ENCODE measurements at regions not wholly inside any gene's neighbourhood (a gene's known extent, or its start where the extent isn't known, plus 50 kb on each side); places are given as distances from the start of the nearest gene placed in this dataset.

DNA sequence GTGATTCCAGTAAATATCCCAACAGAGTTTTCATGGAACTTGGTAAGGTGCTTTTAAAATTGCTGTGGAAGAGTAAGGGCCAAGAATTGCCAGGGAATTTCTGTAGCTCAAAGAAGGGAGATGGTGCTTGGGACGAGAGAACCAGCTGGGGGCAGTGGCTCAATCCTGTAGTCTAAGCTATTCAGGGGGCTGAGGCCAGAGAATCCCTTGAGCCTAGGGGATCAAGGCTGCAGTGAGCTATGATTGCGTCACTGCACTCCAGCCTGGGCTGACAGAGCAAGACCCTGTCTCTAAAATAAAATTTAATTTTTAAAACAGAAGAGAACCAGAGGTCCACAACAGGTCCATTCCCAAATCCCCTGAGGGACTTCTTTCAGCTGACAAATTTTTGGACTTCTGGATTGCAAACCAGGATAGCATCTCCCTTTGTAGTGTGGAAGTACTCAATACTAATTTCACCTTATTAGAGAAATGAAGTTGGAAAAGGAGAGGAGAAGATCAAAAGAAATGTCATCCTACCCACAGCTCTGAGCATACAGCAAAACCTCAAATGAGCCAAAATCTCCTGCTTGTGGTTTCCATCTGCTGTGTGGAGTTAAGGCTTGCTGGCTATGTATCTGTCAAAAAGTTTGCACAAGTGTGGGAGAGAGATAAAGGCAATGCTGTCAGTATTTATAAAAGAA is 59.2 kb upstream of the CLPB start:
- no peak overlapping the region for H3K4me3 ChIP-seq
- H3K4me1 ChIP-seq = no peaks in the 10 kb centered on the region
- TF ChIP-seq CTCF (IDR thresholded peaks at IDR 0.05 in 4 of 5, conservative IDR thresholded peaks at IDR 0.05 in 1 of 5) (no peak), POLR2A (IDR thresholded peaks at IDR 0.05) (no peak)
- DNase-seq (no peak), ATAC-seq (no peak)
- no peaks in the 10 kb centered on the region for H3K27me3 ChIP-seq
- H3K27ac ChIP-seq = no peak overlapping the region
- no peaks in the 10 kb centered on the region for H3K36me3 ChIP-seq
- H3K9me3 ChIP-seq = no peaks in the 10 kb centered on the region
- intact Hi-C loops (cut with DNase I; ENCODE audit: low total_unique reads) = no loop called here
- in situ Hi-C loops (cut with MboI; ENCODE audit: low sequenced_read_pairs in 4 of 4) = no loop called here

- no peak for ATAC-seq
- no peaks in the 10 kb centered on the region for H3K4me1 ChIP-seq
- TF ChIP-seq POLR2A (IDR thresholded peaks at IDR 0.05) = no peak
- no peak for TF ChIP-seq CTCF (IDR thresholded peaks at IDR 0.05 in 4 of 5, conservative IDR thresholded peaks at IDR 0.05 in 1 of 5)
- in situ Hi-C loops (cut with MboI; ENCODE audit: low sequenced_read_pairs in 4 of 4) (no loop called here), intact Hi-C loops (cut with DNase I; ENCODE audit: low total_unique reads) (no loop called here)
- no peaks in the 10 kb centered on the region for H3K27me3 ChIP-seq
- no peaks in the 10 kb centered on the region for H3K9me3 ChIP-seq
- no peaks in the 10 kb centered on the region for H3K36me3 ChIP-seq
- no peak for DNase-seq
- no peak overlapping the region for H3K27ac ChIP-seq
- no peak overlapping the region for H3K4me3 ChIP-seq
Measured at GRCh38 chr11:72491001-72491400, 56.7 kb upstream of the CLPB start.
